Stimulated activated CD4-positive, alpha-beta T cell treated with anti-CD3 and anti-CD28 coated beads, Interleukin-12 subunit alpha, Interleukin-12 subunit beta, amount 100 ng/mL, for 48 hours (primary cell): ENCODE measurements at regions not wholly inside any gene's neighbourhood (a gene's known extent, or its start where the extent isn't known, plus 50 kb on each side); places are given as distances from the start of the nearest gene placed in this dataset.

Source experiments
- DNase-seq, 3 donors: peaks; one replicate each; pipeline ENCODE4 v3.0.0-alpha.2; 2020; ENCODE audit warnings: low read depth in 2 of 3, low spot score in 1 of 3

DNA sequence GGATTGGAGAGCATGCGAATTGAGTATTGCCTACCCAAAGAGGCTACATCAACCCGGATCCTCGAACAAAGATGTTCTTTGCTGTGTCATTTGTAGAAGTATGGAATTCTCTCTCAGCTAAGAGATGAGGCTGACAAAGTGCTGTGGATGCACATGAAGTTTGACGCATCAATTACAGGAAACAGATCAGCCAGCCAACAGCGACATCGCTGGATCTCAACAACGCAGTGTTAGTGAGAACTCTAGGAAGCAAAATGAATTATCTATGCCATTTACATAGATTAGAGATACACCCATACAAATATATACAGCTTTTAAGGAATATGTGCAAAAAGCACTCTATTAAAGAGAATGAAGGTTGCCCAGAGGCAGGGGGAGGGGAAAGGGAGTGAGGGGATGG, 160.6 kb upstream of the RGMA start:
- DNase-seq = no peak

DNA sequence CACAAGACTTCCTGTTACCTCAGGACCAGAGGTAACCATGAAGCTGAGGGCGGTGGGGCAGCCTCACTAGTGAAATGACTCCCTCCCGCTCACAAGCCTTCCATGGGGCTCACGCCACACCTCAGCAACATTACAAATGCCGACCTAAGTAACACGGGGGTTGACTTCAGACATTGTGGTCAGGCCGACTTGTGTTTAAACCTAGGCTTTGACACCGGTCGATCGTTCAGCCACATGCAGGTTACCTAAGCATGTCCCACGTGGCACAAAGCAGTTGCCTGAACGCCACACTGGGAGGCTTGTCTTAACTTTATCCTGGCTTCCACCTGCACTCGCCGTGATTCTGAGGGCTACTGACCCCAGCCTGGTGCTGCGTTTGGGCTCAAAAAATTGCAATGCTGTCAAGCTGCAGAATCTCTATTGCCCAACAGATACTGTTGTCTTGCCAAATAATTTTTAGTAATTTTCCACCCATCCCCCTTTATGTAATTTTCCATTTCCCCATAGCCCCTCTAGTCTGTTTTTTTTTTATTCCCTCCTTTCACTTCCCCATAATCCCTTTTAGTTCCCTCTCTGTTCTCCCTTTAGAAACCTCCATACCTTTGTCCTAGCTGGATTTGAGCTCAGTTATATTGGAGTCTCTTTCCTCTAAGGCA, 158.6 kb upstream of the RGMA start:
- no peak for DNase-seq

GRCh38 chr15:93246266-93247242, 157.5 kb upstream of the RGMA start:
- no peak for DNase-seq

- DNase-seq = no peak
Observed at GRCh38 chr15:93245661-93246042, 156.6 kb upstream of the RGMA start.

DNA sequence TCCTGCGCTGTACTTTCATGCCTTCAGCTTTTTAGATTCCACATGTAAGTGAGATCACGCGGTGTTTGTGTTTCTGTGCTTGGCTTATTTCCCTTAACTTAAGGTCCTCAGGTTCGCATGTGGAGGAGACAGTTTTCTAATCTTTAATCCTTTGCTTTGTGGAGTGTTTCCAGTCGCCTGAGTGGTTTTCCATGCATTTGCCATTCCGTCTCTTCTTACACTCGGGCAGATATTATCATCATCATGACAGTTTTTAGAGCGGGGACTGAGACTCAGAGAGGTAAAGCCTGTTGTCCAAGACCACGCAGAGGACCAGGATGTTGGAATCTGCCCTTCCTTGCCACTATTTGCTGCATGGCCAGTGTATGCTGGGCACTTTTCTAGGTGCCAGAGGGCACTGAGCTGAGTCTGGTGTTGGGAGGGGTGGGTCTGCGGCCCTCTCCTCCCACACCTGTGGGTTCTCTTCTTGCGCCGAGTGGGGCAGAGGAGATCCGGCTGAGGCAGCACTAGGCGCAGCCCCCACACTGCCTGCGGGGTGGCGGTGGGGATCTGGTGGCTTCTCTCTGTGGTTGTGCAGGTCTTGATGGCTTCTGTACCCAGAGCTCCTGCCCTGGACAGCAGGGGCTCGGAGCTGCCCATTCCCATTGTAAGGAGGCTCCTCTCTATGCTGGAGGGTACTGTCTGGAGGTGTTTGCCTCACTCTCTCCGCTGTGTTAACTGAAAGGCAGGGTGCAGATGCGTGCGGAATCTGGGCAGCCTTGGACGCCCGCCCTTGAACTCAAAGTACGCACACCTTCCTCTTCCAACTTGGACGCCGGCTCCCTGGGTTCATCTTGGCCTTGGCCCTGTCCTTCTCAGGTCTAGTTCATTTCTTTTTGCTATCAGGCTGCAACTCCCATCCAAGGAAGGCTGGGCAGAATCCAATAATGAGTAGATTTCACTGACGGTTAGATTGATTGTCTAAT, 156.0 kb upstream of the RGMA start:
- no peak for DNase-seq

GRCh38 chr15:93243573-93243972, 154.6 kb upstream of the RGMA start:
- no peak for DNase-seq

GRCh38 chr15:93241696-93242585, 152.9 kb upstream of the RGMA start:
- no peak for DNase-seq

GRCh38 chr15:93239993-93240392, 151.0 kb upstream of the RGMA start:
- no peak for DNase-seq

- no peak for DNase-seq
Observed at GRCh38 chr15:93239591-93239990, 150.6 kb upstream of the RGMA start.

- no peak for DNase-seq
Observed at GRCh38 chr15:93238641-93239040, 149.6 kb upstream of the RGMA start.

- DNase-seq = peak in 1 of 3 donors; percentile 3
Observed at GRCh38 chr15:93235926-93236780, 147.1 kb upstream of the RGMA start.

GRCh38 chr15:93235269-93235668, 146.3 kb upstream of the RGMA start:
- DNase-seq = no peak

- no peak for DNase-seq
Observed at GRCh38 chr15:93233710-93234109, 144.7 kb upstream of the RGMA start.

DNA sequence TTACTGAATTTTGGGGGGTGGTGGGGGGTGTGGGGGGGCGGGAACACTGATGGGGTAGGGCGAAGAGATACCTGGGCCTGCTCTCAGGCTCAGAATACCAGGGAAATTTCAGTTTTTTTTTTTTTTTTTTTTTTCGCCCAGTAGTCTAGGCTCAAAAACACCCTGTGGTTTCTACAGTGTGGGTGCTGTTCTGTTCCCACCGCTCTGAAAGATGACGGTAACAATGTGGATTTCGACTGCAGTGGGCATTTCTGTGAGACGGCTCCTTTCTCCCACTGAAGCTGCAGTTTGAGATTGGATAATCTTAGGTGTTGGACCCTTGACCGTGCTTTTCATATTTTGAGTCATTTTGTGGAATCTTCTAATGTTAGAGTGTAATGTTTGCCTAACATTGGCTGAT, 143.8 kb upstream of the RGMA start:
- DNase-seq = no peak

DNA sequence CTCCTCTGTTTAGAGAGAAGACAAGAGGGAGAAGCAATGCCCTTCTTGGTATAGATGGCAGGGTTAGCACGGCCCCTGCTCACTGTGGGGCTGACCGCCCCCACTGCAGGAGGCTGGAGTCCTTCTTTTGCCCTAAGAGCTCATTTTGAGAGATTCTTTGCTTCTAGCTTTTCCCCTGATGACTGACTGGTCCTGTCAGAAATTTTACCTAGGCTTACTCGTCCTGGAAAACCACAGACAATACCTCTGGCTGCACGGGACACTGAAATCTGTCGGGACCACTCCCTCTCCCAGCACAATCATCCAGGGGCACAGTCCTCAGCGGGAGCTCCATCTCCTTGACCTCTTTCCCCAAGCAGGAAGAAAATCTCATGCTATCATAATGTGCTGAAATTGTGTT, 143.0 kb upstream of the RGMA start:
- no peak for DNase-seq

GRCh38 chr15:93231261-93231925, 142.4 kb upstream of the RGMA start:
- no peak for DNase-seq

GRCh38 chr15:93228546-93228945, 139.5 kb upstream of the RGMA start:
- no peak for DNase-seq

DNA sequence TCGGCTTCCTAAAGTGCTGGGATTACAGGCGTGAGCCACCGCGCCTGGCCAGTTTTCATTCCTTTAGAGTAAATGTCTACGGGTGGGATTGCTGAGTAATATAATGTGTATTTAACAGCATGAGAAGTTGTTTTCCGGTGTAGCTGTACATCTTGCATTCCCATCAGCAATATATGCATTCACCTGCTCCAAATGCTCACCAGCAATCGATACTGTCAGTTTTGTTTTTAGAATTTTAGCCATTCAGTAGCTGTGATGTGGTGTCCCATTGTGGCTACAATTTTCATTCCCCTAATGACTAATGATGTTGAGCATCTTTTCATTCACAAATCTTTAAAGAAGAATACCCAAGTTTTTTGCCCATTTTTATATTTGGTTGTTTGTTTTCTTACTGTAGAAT, 134.8 kb upstream of the RGMA start:
- DNase-seq = no peak

GRCh38 chr15:93221759-93222158, 132.7 kb upstream of the RGMA start:
- no peak for DNase-seq
